HCEC 1CT (cell line): ENCODE measurements at regions not wholly inside any gene's neighbourhood (a gene's known extent, or its start where the extent isn't known, plus 50 kb on each side); places are given as distances from the start of the nearest gene placed in this dataset.

ENCODE experiments used
- DNase-seq: peaks from one replicate; pipeline ENCODE4 v3.0.0-alpha.2; 2017

DNA sequence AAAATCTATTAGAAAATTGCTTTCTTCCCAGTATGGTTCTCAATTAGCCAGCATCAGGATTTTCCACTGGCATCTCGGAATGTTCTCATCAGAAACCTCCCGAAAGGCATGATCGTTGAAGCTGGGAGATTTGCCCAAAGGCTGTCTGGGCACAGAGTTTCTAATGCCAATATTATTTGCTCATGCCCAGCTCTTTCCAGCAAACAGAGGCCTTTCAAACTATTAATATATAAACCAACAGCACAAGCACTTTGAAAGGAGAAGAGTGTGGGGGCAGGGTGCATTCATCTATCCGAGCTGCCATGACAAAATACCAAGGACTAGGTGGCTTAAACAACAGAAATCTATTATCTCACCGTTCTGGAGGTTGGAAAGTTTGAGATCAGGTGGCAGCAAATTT, 88.3 kb upstream of the MSX1 start:
- no peak for DNase-seq

DNA sequence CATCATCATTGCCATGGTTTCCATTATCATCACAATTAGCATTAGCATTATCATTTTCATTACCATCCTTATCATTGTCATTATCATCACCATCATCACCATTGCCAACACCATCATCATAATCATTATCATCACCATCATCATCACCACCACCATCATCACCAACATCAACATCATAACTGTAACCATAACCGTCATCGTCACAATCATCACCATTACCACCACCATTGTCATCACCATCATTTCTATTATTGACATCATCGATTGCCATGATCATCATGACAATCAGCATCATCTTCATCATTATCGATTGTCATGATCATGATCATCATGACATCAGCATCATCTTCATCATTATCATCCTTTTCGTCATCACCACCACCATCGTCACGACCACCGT, 88.9 kb upstream of the MSX1 start:
- no peak for DNase-seq

DNA sequence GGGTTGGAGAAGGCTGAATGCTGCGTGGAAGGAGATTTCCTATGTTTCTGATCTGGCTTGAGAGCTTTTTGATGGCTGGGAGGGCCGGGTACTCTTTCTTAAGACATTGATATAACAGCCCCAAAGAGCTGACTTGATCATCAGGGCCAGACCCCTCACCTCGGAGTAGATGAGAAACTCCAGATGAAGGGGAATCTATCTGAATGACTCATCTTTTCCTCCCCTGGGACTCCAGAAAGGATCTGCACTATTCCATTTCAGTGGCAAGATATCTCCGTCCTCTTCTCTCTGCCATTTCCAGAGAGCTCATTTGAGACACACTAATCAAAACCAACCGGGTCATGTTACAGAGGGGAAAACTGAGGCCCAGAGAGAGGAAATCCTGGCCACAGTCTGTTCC, 92.9 kb upstream of the MSX1 start:
- no peak for DNase-seq

DNA sequence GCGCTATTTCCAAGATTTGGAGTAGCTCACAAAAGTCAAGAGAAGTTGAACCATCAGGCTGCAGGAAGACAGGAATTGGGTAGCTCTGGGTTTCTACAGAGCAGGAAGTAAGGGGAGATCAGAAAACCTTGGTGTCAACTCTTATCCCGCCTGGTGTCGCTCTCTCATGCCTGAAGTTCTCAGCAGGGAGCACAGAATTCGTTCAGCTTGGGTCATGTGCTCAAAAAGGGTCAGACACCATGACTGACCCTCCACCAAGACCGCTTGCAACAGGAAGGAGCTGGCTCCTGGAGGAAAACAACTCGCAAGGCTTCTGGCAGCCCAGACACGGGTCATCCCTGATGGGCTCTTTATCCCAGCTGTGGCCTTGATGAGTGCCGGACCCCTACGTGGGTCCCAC, 93.7 kb upstream of the MSX1 start:
- no peak for DNase-seq

DNA sequence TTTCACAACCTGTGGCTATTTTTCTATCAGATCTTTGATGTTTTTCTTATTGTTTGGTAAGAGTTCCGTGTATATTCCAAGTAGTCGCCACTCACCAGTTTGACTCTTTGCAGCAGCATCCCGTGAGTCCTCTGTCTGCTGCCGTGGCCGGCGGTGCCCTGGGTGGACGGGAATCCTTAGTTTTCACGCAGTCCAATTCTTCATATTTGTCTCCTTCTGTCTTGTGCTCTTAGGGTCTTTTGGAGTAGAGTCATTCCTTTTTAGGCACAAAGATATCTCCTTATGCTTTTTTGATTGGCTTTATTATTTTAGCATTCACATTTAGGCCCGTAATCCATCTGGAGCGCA, 94.9 kb upstream of the MSX1 start:
- no peak for DNase-seq

DNA sequence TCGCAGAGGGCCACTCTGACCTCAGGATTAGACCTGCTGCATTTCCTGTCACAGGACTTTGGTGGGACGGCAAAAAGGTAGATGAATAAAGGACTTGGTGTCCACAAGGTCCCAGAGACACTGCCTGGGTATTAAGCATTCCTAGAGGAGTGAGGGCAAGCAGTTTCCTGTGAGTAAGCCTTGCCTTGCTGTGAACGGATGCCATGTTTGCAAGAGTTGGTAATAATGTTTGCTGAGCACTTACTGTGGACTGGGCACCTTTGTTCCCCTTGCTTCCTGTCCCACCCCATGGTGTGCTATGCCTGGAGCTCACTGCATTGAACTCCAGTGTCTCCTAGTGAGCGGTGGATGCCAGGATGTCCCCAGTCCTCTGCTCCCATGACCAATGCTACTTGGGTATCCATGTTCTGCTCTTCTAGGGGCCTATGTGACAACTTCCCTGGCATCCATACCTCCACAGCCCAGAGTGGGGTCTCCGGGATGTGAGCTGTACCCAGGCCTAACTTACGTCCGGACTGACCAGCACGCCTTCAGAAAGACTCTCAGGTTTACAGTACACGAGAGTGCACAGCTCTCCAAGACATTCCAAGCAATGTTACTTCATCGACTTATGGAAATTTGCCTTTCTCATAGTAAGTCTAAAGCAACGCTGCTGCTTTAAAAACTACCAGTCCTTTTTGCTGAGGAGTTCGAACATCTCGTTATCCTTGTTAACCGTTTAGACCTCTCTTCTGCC, 95.5 kb upstream of the MSX1 start:
- no peak for DNase-seq

DNA sequence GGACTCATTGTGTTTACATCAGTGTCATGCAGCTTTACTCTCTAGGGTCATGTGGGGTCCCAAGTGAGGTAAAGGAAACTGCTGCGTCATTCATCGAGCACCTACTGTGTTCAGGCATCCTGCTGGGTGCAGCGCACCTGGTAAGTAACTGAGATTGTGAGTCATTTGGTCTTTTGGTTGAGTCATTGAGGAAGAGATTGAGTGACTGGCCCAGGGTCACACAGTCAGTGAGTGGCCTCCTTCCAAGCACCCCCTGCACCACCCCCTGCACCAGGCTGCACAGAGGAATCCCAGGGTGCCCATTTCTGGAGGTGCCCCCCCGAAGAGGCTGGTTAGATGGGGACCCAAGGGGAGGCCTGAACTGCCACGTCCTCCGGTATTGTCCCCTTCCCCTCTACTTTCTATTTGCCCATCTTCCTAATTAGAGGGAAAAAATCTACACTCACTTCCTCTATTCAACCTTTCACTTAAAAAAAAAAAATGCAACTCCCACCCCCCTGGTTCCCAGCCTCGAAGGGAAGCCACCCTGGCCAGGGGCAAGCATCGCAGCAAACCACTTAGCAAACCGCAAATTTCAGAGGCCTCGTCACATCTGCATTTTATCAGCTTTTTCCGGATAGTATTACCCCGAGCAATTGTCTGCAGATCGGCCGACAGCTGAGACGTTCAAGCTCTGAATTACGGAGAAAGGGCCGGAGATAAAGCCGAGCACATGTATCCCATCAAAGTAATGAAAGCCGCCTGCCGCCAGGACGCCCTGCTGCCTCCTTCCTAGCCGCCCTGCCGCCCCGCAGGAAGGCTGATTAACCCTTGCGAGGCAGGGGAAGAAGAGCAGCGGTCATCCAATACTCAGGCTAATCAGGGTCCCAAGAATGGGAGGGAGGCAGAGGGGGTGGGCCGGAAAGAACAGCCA, 96.3 kb upstream of the MSX1 start:
- DNase-seq: no peak

DNA sequence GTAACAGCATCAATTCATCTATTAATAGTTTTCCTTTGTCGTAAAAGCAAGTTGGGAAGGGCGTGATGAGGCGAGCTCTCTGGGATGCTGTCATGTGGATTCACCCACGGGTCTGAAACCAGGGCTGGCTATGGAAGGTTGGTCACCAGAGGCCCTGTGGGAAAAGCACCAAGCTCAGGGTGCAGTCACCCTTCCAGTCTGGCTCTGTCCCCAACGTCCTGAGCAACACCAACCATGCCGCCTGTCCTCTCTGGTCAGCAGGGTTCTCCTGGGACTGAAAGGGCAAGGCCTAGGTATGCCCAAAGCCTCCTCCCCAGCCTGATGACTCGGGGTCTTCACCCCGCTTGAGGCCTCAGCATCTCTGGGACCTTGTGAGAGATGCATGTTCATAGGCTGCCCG, 97.2 kb upstream of the MSX1 start:
- DNase-seq: no peak

DNA sequence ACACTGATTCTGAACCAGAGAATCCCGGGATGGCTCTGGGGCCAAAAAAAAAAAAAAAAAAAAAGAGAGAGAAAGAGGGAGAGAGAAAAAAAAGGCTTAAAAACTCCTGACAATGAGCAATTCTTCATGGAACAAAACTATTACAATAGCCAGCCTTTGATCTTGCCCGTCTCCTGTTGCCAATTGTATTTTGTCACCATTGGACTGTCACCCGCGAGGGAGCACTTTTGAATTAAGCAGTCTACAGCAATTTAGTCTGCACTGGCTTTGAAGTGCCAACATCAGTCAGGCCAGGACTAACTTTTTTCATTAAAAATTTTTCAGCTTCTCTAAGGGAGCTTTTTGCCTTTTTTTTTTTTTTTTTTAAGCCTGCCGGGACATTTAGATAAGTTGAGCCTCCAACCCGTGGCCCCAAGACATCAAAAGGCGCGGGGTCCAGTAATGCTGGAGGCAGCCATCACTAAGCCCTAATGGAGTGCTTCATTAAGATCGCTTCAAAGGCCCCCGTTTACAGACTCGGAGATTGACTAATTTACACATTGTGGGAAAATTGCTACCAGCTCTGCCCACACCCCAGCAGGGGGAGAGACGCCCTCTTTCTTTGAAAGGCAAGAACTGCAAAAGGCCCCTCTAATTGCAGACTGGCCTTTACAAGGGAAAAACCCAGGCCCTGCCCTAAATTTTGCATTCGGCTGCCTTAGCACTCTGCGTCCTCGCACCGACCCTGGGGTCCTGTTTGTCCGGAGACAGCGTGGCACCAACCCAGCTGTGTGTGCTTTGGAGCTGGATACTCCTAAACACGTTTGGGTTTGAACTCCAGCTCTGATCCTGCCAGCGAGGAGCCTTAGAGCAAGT, 98.1 kb upstream of the MSX1 start:
- no peak for DNase-seq

DNA sequence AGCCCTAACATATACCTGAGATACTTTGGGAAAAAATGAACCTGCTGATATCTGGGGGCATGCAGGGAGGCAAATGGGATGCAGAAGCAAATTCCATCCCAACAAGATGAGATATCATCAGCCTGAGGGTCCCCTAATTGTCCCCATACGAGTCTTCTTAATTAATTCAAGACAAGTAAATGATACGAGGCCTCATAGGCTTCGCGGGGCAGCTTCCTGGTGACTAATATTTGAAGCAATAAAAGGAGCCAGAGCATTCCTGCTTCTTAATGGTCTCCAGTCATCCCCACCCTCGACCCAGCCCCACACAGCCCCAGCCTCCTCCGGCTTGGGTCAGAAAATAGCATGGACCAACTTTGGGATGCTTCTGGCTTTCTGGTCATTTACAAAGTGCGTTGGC, 99.6 kb upstream of the MSX1 start:
- DNase-seq: no peak

DNA sequence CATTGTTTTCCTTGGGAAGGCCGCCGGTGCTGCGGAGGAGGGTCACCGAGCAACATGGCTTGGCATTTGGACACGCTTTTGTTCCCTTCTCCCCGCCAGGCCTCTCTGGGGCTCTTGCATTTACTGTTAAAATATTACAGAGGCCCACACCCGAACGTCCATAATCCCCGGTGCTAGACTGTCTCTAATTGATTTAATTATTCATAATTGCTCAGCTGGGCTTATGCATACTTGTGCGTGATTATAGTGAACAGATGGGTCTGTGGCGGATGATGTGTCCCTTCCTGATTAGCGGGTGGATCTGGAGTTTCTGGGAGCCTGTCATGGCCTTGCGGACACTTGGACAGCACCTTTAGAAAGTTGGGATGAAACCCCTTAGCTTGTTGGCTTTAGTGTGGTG, 100.2 kb upstream of the MSX1 start:
- DNase-seq: no peak

DNA sequence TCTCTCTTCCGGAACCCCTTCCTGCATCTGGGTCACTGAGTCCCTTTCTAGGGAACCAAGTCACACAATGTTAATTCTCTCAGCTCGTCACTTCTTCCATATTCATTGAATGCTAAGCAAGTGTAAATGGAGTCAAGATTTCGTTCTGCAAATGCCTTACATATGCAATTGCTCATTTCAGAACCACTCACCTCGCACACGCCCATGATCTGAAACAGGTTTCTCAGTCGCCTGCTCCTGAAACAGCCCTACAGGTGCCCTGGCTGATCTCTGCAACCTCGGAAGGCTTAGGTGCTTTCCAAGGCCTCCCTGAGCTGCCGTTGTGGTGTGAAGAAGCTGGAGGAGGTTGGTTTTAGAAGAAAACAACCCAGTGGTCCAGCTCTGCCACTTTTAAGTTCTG, 100.8 kb upstream of the MSX1 start:
- no peak for DNase-seq

DNA sequence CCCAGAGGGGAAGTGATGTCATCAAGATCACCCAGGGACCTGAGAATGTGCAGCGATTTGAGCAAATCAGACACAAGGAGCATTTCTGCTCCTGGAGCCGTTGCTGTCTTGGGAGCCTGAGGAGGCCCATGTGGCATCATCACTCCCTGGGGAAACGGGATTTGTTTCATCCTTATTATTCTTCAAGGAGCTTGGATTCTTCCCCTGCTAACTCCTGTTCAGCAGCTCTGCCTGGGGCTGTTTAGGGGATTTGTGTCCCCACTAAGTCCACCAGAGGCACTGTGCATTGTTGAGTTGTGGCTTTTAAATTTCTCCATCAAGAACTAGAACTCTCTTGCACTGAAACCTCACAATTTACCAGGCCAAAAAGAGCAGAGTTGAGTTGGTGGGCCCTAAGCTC, 104.2 kb upstream of the MSX1 start:
- DNase-seq: no peak

DNA sequence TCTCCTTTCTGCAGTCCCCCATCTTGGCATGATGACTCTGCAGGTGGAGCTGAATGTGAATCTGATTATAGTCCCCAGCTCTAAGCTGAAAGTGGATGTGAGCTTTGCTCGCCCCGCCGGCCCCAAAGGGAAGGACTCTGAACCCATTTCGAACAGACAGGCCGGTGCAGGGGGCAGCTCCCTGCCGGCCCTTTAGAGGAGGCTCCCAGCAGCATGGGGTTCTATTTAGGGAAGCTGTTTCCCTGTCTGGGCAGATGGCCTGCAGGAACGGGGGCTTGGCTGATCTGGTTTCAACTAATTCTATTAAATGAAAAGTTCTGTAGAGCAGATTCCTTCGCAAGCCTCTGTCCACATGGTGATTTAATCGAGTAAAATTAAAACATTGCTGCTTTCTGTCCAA, 104.8 kb upstream of the MSX1 start:
- no peak for DNase-seq

DNA sequence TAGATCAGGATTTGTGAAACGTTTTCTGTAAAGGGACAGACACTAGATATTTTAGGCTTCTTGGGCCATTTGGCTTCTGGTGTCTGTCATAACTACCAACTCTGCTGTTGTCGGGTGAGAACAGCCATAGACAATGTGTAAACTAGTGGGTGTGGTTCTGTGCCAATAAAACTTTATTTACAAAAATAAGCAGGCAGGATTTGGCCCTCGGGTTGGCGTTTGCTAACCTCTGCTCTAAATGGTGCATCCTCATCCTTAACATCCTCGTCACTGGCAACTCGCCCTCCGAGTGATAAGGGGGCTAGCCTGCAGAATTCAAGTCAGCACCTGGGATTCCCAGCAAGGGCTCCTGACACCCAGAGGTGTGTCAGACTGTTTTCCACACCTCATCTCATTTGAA, 105.8 kb upstream of the MSX1 start:
- DNase-seq: no peak

DNA sequence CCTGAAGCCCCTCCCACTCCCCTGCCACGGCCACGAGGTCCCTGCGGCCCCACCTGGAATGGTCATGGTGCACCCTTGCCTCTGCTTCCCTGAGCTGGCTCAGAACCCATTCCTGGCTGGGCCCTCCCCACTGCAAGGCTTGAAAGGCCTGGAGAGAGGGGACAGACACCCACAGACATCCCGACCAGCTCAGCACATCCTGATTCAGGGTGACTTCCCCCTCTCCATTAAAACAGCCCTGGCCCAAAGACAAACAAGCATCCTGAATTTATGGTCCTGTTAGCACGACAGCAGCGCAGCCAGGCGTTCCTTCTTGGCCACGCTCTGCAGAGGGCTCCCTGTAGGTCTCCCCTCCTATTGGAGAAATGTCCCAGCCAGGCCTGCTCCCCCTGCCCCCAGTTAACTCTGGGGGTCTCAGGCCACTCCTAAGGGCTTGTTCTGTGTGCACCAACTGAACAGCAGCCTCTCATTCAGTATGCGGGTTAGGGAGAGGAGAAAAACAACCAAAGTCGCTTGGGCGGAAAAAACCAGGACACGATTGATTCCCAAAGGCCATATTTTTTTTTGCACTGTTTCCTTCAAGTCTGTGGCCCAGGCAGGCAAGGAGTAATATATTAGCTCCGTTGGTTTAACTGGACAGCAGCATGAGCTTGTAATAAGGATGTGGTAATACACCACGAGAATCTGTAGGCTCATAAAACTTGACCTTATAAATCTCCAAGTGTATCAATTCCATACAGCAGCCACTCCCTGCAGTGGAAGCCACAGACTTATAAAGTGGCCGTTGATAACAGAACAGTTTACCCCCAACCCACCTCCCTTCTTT, 106.7 kb upstream of the MSX1 start:
- DNase-seq: no peak

DNA sequence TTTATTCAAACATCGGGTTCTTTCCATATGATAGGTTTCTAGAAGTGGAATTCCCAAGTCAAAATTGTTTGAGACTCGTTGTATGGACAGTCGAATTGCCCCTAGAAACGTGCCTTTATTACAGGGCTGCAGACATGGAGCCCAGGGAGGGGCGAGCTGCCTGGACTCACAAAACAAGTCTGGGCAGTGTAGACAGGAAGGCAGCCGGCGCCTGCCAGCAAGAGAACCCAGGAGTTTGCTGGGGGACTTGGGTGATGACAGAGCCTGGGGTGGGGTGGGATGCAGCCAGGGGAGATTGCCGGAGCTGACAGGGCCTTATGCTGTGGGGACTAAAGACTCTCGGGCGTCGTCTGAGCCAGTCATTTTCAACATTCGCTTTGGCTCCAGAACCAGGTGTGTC, 107.4 kb upstream of the MSX1 start:
- DNase-seq: no peak

DNA sequence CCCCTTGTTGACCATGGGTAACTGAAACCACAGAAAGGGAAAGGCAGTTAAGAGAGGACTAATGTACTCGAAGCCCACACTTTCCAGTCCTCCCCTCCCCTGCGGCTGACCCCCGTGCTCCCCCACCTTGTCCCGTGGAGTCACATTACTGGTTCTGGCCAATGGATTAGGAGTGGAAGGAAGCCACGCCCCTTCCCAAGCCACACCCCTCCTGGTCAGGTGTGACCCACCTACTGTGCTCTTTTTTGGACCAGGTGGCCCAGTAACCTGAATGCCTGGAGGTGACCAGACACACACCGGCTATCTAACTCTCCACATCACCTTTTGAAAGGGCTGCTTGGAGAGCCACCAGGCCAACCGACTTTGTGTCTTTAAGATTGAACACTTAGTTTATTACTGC, 109.3 kb upstream of the MSX1 start:
- no peak for DNase-seq

DNA sequence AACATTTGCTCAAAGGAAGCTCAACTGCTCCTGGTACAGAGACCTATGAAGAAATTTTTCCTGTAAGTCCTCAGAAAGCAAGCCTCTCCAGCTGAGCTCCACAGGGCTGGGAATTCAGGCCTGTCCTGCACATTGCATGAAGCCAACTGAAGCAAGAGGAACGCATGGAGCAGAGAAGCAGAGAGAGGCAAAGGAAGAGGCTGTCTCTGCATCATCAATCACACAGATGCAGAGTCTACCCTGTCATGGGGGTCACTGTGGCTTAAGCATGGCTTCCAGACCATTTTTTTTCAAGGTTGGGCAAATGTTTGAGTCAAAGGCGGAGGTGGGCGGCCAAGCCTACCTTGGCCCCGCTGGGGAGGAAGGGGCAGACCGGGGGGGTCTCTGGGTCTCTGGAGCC, 110.3 kb upstream of the MSX1 start:
- no peak for DNase-seq

DNA sequence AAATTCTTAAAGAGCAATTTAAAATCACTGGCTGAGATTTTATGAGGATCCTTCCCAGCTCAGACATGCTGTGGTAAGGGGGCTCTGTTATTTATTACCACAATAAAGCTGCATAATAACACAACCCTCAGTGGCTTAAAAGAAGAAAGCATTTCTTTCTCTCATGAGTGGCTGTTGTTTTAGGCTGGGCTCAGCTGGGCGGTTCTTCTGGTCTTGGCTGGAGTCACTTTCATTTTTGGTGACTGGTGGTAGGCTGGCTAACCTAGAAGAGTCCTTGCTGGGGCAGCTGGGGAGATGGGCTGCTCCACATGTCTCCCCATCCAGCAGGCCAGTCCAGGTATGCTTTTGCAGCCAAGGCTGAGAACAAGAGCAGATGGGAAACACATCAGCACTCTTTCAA, 113.0 kb upstream of the MSX1 start:
- DNase-seq: no peak

DNA sequence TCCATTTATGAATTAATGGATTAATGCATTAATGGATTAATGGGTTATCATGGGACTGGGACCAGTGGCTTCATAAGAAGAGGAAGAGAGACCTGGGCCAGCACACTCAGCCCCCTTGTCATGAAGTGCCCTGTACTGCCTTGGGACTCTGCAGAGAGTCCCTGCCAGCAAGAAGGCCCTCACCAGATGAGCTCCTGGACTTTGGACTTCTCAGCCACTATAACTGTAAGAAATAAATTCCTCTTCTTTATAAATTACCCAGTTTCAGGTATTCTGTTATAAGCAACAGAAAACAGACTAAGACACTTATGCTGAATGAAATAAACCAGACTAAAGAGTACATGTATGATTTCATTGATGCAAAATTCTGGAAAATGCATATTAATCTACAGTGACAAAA, 119.4 kb upstream of the MSX1 start:
- no peak for DNase-seq

DNA sequence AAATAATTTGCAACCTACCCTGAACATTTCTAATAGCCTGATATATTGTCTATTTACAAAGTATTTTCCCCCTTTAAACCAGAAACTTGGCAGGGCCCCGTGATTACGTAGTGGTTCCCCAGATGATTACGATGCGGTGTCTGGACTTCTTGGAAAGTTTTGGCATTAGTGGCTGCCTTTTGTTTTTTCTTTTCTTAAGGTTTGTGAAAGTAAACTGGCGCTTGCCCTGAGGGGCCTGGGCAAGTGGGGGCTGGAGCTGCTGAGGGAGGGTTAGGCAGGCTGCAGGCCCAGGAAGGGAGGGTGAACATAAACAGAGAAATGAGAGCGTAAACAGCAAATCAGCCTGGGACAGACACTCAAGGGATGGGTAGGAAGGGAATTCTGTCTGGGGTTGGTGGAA, 123.6 kb upstream of the MSX1 start:
- DNase-seq: no peak
